Activated naive CD8-positive, alpha-beta T cell treated with anti-CD3 and anti-CD28 coated beads for 36 hours (primary cell): ENCODE measurements at regions not wholly inside any gene's neighbourhood (a gene's known extent, or its start where the extent isn't known, plus 50 kb on each side); places are given as distances from the start of the nearest gene placed in this dataset.

Source experiments
- DNase-seq: peaks from one replicate; pipeline ENCODE4 v3.0.0; 2021
- H3K27ac Mint-ChIP-seq: one replicate; pipeline ENCODE4 v1.8.0; 2022; ENCODE audit warnings: mild to moderate bottlenecking, moderate library complexity, mixed read lengths
- H3K27me3 Mint-ChIP-seq: one replicate; pipeline ENCODE4 v1.8.0; 2022; ENCODE audit warnings: mild to moderate bottlenecking, mixed read lengths
- H3K36me3 Mint-ChIP-seq: one replicate; pipeline ENCODE4 v1.8.0; 2021; ENCODE audit warnings: mild to moderate bottlenecking, mixed read lengths
- H3K4me1 Mint-ChIP-seq: one replicate; pipeline ENCODE4 v1.8.0; 2021; ENCODE audit warnings: mixed read lengths
- H3K4me3 Mint-ChIP-seq: one replicate; pipeline ENCODE4 v1.8.0; 2022; ENCODE audit warnings: mild to moderate bottlenecking, moderate library complexity, mixed read lengths
- H3K9me3 Mint-ChIP-seq: one replicate; pipeline ENCODE4 v1.8.0; 2022; ENCODE audit warnings: mixed read lengths

DNA sequence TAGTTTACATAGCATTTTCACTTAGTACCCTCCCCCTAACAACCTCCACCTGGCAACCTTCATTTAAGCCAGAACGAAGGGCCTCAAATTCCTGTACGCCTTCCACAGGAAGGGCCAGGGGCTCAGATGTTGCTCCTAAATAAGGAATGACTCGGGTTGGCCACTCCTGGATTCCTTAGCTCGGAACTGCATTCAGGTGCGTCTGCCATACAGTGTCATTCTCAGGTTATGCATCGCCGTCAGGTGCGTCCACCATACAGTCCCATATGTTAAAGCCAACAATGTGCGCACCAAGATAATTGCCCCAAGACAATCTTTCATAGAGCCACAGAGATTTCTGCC is 53.5 kb upstream of the USP3 start:
- Mint-ChIP-seq H3K4me3 (no peak overlapping the region), H3K4me1 (peaks cover 12% of the 10 kb centered on the region), H3K27me3 (no peaks in the 10 kb centered on the region), H3K36me3 (no peaks in the 10 kb centered on the region), H3K27ac (no peak overlapping the region), H3K9me3 (no peaks in the 10 kb centered on the region)
- DNase-seq, result no peak

DNA sequence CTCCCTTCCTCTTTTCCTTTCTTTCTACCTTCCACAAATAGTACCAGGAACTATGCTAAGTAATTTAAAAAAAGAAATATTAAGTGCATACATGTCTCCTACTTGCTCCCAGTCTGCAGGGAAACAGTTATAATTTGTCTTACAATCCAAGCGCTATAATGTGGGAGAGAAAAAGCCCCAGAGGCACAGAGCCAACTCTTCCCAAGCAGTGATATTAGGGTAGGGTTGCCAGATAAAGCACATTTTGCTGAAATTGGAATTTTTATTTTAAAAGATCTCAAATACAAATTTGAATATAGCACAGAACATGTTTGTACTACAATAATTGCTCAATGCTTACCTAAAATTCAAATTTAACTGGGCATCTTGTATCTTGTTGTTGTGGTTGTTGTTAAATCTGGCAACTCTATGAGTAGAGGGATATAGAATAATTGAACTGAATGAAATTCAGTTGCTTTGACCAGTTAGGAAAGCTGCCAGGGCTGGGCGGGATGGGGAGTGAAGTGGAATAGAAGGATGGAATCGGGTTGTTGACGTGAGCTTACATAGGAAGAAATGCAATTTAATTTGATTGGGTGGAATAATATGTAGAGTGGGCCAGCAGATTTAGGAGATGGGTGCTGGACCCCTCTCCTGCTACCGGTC is 52.6 kb upstream of the USP3 start:
- no peak overlapping the region for H3K27ac Mint-ChIP-seq
- H3K27me3 Mint-ChIP-seq, result no peaks in the 10 kb centered on the region
- H3K36me3 Mint-ChIP-seq, result no peaks in the 10 kb centered on the region
- no peaks in the 10 kb centered on the region for H3K9me3 Mint-ChIP-seq
- DNase-seq, result no peak
- H3K4me3 Mint-ChIP-seq, result no peak overlapping the region
- peaks cover 3% of the 10 kb centered on the region for H3K4me1 Mint-ChIP-seq

DNA sequence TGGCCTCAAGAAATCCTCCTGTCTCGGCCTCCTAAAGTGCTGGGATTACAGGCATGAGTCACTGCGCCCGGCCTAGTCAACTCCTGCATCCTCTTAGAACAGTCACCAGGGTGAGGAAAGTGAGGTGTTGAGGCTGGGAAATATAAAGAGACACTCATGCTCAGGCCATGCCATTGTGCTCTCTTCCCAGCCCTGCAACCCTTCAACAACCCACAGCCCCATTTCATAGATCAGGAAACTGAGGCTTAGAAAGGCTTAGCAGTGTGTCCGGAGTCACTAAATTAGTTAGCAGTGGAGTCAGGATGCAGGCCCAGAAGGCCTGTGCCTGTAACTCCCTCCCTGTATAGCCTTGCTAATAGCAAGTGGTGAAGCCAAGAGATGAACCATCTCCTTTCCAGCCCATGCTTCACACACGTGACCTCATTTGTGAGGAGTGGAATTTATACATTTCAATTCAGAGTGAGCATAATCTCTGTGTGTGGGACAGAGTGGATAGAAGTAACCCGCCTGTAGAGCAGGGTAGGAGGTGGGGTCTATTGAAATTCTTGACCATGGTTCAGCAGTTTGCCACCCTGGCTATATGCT is 51.7 kb upstream of the USP3 start:
- Mint-ChIP-seq H3K36me3 (no peaks in the 10 kb centered on the region), H3K4me1 (no peaks in the 10 kb centered on the region), H3K4me3 (no peak overlapping the region), H3K27me3 (no peaks in the 10 kb centered on the region), H3K9me3 (no peaks in the 10 kb centered on the region), H3K27ac (no peak overlapping the region)
- no peak for DNase-seq

- H3K9me3 Mint-ChIP-seq, result no peaks in the 10 kb centered on the region
- H3K27me3 Mint-ChIP-seq, result no peaks in the 10 kb centered on the region
- no peaks in the 10 kb centered on the region for H3K36me3 Mint-ChIP-seq
- no peak overlapping the region for H3K4me3 Mint-ChIP-seq
- H3K27ac Mint-ChIP-seq, result no peak overlapping the region
- H3K4me1 Mint-ChIP-seq, result no peaks in the 10 kb centered on the region
- no peak for DNase-seq
Observed at GRCh38 chr15:63453186-63453905, 51.0 kb upstream of the USP3 start.

DNA sequence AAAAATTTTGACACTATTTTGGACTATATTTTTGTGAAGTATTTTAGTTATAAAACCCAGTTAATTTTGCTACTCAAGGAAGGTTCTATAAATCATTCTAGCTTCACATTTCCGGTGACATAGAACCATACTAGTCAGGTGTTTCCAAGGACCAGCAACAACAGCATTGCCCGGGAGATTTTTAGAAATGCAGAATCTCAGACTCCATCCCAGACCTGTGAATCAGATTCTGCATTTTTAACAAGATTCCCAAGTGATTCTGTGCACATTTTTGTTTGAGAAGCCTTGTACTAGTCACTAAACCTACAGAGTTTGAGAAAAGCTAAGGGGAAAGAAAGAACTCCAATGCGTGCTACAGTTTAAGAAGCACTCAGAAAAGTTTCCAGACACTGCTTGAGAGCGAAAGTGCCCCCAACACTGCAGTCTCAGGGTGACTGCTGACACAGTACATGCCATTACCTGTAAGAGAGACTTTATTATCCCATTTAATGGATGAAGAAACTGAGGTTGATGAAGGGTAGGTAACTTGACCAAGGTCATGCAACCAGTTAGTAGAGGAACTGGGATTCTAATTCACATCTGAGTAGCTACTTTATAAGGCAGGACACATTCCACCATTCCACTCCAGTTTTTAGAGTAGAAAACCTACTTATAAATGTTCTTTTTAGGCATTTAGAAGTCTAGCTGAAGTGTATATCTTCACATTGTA is 49.7 kb upstream of the USP3 start:
- no peak for DNase-seq
- H3K4me3 Mint-ChIP-seq, result no peak overlapping the region
- no peaks in the 10 kb centered on the region for H3K4me1 Mint-ChIP-seq
- H3K27ac Mint-ChIP-seq, result no peak overlapping the region
- H3K9me3 Mint-ChIP-seq, result no peaks in the 10 kb centered on the region
- H3K27me3 Mint-ChIP-seq, result no peaks in the 10 kb centered on the region
- no peaks in the 10 kb centered on the region for H3K36me3 Mint-ChIP-seq
